CD4-positive, alpha-beta T cell (primary cell): ENCODE measurements at regions not wholly inside any gene's neighbourhood (a gene's known extent, or its start where the extent isn't known, plus 50 kb on each side); places are given as distances from the start of the nearest gene placed in this dataset.

ENCODE experiments used
- ATAC-seq: fragments of 200-7000 bp; cut with Tn5 transposase; one replicate; pipeline ENCODE4 v1.10.0; 2022; ENCODE audit warnings: mild to moderate bottlenecking; ENCODE audit not compliant: poor library complexity
- CTCF ChIA-PET: fragments of 350-600 bp; sonication (Branson Sonifier 250); formaldehyde crosslinking; loops from one replicate; lab custom pipeline; 2021; ENCODE audit warnings: antibody characterized with exemption, inconsistent platforms; lab: Charles Lee
- POLR2A ChIA-PET: fragments of 350-600 bp; sonication (Branson Sonifier 250); formaldehyde crosslinking; loops from one replicate; lab custom pipeline; 2021; ENCODE audit warnings: antibody characterized with exemption, inconsistent platforms; lab: Charles Lee
- DNase-seq, 14 experiments: peaks; one replicate each; pipeline ENCODE4 v3.0.0-alpha.2; 2013 to 2020; ENCODE audit warnings: mixed read lengths in 2 of 14
- H3K27ac ChIP-seq, 2 donors: one replicate each; pipeline versions ENCODE4 v1.5.1 to v1.7.0; 2013; ENCODE audit warnings: low read length in 2 of 2, low read depth in 1 of 2, mild to moderate bottlenecking in 1 of 2
- H3K27me3 ChIP-seq, 2 experiments: 1 replicate in 1 of 2; 2 replicates in 1 of 2; pipeline versions ENCODE4 v1.6.1 to v1.7.0; 2013; ENCODE audit warnings: low read length in 2 of 2, control low read depth in 1 of 2, mild to moderate bottlenecking in 1 of 2, moderate library complexity in 1 of 2; ENCODE audit not compliant: insufficient read depth in 2 of 2, control insufficient read depth in 1 of 2
- H3K36me3 ChIP-seq: one replicate; pipeline ENCODE4 v1.6.1; 2013; ENCODE audit warnings: low read length, control low read depth; ENCODE audit not compliant: insufficient read depth
- H3K4me1 ChIP-seq: one replicate; pipeline ENCODE4 v1.6.1; 2013; ENCODE audit warnings: low read length, control low read depth; ENCODE audit not compliant: insufficient read depth
- H3K4me3 ChIP-seq: one replicate; pipeline ENCODE4 v1.5.1; 2013; ENCODE audit warnings: mild to moderate bottlenecking, low read length, moderate library complexity
- H3K9me3 ChIP-seq, 2 experiments: 1 replicate in 1 of 2; 2 replicates in 1 of 2; pipeline versions ENCODE4 v1.6.1 to v1.7.0; 2013; ENCODE audit warnings: low read length in 2 of 2, mild to moderate bottlenecking in 2 of 2, control low read depth in 1 of 2, moderate library complexity in 1 of 2; ENCODE audit not compliant: control insufficient read depth in 1 of 2, insufficient read depth in 1 of 2
- H3K27ac Mint-ChIP-seq: one replicate; pipeline ENCODE4 v1.8.0; 2020; ENCODE audit warnings: mixed read lengths
- H3K27me3 Mint-ChIP-seq: one replicate; pipeline ENCODE4 v1.8.0; 2021; ENCODE audit warnings: mixed read lengths
- H3K36me3 Mint-ChIP-seq: one replicate; pipeline ENCODE4 v1.8.0; 2021; ENCODE audit warnings: low read depth, mixed read lengths
- H3K4me1 Mint-ChIP-seq: one replicate; pipeline ENCODE4 v1.8.0; 2021; ENCODE audit warnings: low read depth, mixed read lengths
- H3K4me3 Mint-ChIP-seq: one replicate; pipeline ENCODE4 v1.8.0; 2020; ENCODE audit warnings: mild to moderate bottlenecking, mixed read lengths
- H3K9me3 Mint-ChIP-seq: one replicate; pipeline ENCODE4 v1.8.0; 2020; ENCODE audit warnings: mixed read lengths
- CTCF ChIP-seq: fragments of 200-600 bp; IDR thresholded peaks from one replicate; pipeline ENCODE4 v1.8.0; 2022; ENCODE audit warnings: antibody characterized with exemption, mild to moderate bottlenecking
- intact Hi-C, 2 experiments: fragments of 100-400 bp; cut with DNase I in 1 of 2; cut with micrococcal nuclease in 1 of 2; formaldehyde crosslinking; loops; one replicate each; pipeline versions ENCODE4 v1.15.1 to v1.9.0; 2023 to 2025; cut with DNase I, micrococcal nuclease

GRCh38 chr3:191139736-191140135, 59.3 kb upstream of the OSTN start:
- H3K27ac Mint-ChIP-seq: no peak overlapping the region
- no peaks in the 10 kb centered on the region for H3K36me3 Mint-ChIP-seq
- Histone ChIP-seq H3K27me3 (no peaks in the 10 kb centered on the region), H3K4me1 (no peaks in the 10 kb centered on the region), H3K36me3 (no peaks in the 10 kb centered on the region), H3K9me3 (peaks cover 0 to 13% of the 10 kb centered on the region in 2 experiments), H3K27ac (no peak overlapping the region), H3K4me3 (no peak overlapping the region)
- no peak for ATAC-seq
- no peaks in the 10 kb centered on the region for H3K27me3 Mint-ChIP-seq
- TF ChIP-seq CTCF: no peak
- no peak for DNase-seq
- POLR2A ChIA-PET: no interaction called here
- H3K9me3 Mint-ChIP-seq: peaks cover 3% of the 10 kb centered on the region
- CTCF ChIA-PET: no interaction called here
- intact Hi-C loops: no loop called here
- H3K4me1 Mint-ChIP-seq: no peaks in the 10 kb centered on the region
- H3K4me3 Mint-ChIP-seq: no peak overlapping the region

GRCh38 chr3:191138937-191139336, 60.1 kb upstream of the OSTN start:
- CTCF ChIA-PET: no interaction called here
- no peaks in the 10 kb centered on the region for H3K27me3 Mint-ChIP-seq
- no peak for ATAC-seq

GRCh38 chr3:191137708-191138107, 61.3 kb upstream of the OSTN start:
- ATAC-seq (no peak), DNase-seq (no peak)
- Histone ChIP-seq H3K36me3 (no peaks in the 10 kb centered on the region), H3K4me1 (no peaks in the 10 kb centered on the region), H3K4me3 (no peak overlapping the region), H3K9me3 (peaks cover 0 to 13% of the 10 kb centered on the region in 2 experiments), H3K27ac (no peak overlapping the region), H3K27me3 (no peaks in the 10 kb centered on the region)
- ChIA-PET CTCF (no interaction called here), POLR2A (no interaction called here)
- no peaks in the 10 kb centered on the region for H3K27me3 Mint-ChIP-seq
- no peak overlapping the region for H3K27ac Mint-ChIP-seq
- H3K4me3 Mint-ChIP-seq: no peak overlapping the region
- intact Hi-C loops: no loop called here
- peaks cover 3% of the 10 kb centered on the region for H3K9me3 Mint-ChIP-seq
- no peak for TF ChIP-seq CTCF
- no peaks in the 10 kb centered on the region for H3K4me1 Mint-ChIP-seq
- no peaks in the 10 kb centered on the region for H3K36me3 Mint-ChIP-seq

More at GRCh38 chr3:191138937-191139336, 60.1 kb upstream of the OSTN start:
- peaks cover 3% of the 10 kb centered on the region for H3K9me3 Mint-ChIP-seq
- Histone ChIP-seq H3K27ac (no peak overlapping the region), H3K4me3 (no peak overlapping the region), H3K9me3 (peaks cover 0 to 13% of the 10 kb centered on the region in 2 experiments), H3K27me3 (no peaks in the 10 kb centered on the region), H3K36me3 (no peaks in the 10 kb centered on the region), H3K4me1 (no peaks in the 10 kb centered on the region)
- no peaks in the 10 kb centered on the region for H3K36me3 Mint-ChIP-seq
- no peak overlapping the region for H3K4me3 Mint-ChIP-seq
- H3K4me1 Mint-ChIP-seq: no peaks in the 10 kb centered on the region
- no peak for DNase-seq
- no peak overlapping the region for H3K27ac Mint-ChIP-seq
- POLR2A ChIA-PET: no interaction called here
- TF ChIP-seq CTCF: no peak
- intact Hi-C loops: no loop called here
